H4 (cell line): ENCODE measurements at regions not wholly inside any gene's neighbourhood (a gene's known extent, or its start where the extent isn't known, plus 50 kb on each side); places are given as distances from the start of the nearest gene placed in this dataset.

Experiments
- DNase-seq: peaks from one replicate; pipeline ENCODE4 v3.0.0-alpha.2; 2015; ENCODE audit warnings: low spot score

DNA sequence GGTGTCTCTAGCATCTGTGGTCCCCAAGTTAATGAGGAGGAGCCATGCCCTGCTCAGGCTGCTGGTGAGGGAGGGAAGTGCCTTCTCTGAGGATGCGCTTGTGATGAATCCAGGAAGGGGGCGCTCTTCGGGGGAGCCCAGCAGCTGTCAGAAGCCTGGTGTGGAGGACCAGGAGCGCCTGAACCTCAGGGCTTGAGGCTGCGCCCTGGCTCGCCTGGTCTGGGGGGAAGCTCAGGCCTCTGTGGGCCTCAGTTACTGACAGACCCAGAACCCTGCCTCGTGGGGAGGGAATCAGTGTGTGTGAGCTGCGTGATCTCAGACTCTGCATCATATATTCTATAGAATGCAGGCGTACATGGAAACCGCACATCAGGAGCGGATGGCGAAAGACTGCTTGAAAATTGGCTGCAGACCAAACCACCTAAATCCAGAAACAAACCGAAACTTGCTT lies 126.1 kb downstream of the SEC14L1 start:
- no peak for DNase-seq

DNA sequence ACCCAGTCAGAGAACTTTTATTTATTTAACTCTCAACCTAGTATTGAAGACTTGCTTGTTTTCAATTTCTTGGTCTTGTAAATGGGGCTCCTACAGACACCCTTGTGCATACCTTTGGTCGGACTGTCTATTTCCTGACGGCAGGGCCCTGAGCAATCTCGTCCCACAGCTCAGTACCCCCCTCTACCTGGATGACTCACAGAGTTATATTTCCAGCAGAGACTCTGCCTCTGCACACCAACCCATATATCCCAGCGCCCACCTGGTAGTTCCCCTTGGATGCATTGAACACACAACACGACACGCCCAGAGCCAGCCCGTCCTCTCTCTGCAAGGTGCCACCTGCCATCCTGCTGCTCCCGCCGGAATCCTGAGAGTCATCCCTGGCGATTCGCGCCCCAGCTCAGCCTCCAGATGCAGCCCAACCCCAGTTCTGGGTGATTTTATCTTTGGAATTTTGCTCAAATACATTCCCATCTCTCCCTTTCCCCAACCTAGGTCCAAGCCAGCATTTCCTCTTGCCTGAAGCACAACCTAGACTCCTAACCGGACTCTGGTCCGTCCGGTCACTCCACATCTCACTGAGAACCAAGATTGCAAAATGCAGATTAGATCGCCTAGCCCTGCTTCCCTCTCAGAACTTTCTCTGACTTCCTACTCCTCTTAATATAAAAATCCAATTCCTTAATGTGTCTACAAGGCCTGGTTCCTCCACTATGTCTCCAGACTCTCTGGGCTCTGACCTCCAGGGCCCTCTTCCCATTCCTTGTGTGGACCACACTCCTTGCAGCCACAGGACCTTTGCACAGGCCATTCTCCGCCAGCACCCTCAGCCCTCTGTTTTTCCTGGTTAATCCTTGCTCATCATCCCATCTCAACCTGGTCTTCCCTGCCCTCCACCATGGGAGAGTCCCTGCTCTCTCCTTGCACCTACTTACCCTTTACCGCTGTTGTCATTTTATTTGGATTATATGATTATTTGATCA lies 129.2 kb downstream of the SEC14L1 start:
- DNase-seq, result no peak

DNA sequence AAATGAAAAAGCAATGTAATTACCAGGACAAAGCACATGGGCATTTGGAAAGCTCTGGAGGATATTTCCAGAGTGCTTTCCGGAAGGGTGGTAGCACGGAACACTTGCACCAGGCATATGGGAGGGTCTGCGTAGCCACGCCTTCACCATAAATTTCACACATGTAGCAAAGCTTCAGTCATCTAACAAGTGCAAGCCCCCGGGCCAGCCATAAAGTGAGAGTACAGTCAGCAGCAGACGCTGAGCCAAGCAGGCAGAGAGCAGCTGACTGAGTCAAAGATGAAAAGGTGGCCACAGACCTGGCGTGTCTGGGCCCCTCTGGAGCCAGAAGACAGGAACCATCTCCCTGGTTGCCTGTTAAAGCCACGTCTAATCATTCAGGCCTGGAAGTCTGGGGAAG lies 130.6 kb downstream of the SEC14L1 start:
- DNase-seq, result no peak

DNA sequence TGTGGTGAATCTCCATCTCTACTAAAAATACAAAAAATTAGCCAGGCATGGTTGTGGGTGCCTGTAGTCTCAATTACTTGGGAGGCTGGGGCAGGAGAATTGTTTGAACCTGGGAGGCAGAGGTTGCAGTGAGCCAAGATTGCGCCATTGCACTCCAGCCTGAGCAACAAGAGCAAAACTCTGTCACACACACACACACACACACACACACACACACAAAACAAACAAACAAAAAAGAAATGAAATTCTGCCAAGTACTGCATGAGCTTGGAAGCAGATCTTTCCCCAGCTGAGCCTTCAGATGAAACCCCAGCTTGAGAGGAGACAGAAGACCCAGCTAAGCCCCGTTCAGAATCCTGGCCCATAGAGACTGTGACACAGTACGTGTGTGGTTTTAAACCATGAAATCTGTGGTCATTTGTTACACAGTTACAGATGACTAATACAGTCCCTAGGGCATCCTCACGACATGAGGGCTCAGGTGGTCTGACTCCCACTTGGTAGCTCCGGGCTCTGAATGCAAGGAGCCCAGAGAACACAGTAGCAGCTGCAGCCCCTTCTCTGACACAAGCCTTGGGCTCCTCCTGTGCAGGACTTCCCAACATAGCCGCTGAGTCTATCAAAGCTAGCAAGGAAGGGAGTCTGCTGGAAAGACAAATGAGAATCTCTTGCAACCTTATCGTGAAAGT lies 132.8 kb downstream of the SEC14L1 start:
- no peak for DNase-seq

DNA sequence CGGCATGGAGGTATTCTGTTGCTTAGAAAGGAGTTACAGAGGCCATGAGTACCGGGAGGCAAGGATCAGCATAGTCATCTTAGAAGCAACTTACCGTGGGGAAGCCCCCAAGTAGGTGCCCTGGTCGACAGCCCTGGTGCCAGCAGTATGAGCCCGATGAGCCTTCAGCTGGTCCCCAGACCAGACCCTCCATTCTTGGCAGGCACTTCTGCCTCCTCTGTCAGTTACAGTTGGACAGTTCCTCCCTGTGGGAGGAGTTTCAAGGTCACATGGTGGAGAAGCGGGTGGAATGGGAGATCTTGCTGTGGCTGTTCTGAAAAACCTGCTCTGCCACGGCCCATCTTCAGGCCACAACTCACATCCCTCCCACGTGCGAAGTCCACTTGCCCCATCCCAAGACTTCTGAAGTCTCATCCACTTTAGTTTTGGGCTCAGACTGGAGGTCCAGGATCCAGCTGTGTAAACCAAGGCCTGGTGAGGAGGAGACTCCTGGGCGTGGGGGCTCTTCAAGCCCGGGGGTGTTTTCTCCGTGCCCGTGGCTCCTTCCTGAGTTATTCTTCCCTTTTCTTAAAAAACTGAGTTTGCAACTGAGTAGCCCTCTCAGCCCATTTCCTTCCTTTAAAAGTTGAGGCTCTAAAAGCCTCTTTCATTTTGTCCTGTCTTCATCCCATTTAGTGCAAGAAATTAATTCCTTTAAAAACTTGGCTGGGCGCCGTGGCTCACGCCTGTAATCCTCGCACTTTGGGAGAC lies 133.5 kb downstream of the SEC14L1 start:
- no peak for DNase-seq

DNA sequence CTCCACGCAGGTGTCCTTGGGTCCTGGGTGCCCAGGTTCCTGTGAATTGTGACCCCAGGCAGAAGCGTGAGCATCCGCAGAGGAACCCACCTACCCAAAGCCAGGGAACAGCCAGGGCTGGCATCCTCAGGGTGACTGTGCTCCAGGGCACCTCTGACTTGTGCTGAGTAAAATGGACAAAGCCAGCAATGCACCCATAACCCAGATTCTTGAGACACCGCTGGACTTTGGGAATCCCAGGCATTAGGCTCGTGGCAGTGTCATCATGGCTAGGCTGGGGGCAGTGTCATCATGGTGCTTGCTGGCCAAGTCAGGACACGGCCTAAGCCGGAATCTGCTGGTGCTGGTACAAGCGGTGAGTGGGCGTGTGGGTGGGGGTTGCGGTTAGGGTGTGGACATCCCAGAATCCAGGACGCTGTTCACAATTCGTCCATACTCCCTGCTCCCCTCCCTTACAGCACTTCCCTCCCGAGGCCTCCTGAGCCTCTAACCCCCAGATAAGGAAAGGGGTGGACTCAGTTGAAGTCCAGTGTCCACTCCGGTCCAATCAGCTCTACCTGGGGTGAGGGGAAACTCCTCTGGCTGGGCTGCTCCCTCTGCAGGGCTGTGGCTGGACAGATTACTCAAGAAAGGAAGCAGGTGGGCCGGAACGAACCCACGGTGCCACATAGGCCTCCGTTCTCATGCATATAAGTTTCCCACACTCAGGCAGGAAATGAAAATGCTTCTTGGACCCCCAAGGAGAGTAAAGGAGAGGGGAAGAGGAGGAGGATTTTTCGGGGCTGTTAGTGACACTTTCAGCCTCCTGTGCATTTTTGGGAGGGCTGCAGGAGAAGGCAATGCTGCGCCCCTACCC lies 138.9 kb downstream of the SEC14L1 start:
- DNase-seq, result no peak

DNA sequence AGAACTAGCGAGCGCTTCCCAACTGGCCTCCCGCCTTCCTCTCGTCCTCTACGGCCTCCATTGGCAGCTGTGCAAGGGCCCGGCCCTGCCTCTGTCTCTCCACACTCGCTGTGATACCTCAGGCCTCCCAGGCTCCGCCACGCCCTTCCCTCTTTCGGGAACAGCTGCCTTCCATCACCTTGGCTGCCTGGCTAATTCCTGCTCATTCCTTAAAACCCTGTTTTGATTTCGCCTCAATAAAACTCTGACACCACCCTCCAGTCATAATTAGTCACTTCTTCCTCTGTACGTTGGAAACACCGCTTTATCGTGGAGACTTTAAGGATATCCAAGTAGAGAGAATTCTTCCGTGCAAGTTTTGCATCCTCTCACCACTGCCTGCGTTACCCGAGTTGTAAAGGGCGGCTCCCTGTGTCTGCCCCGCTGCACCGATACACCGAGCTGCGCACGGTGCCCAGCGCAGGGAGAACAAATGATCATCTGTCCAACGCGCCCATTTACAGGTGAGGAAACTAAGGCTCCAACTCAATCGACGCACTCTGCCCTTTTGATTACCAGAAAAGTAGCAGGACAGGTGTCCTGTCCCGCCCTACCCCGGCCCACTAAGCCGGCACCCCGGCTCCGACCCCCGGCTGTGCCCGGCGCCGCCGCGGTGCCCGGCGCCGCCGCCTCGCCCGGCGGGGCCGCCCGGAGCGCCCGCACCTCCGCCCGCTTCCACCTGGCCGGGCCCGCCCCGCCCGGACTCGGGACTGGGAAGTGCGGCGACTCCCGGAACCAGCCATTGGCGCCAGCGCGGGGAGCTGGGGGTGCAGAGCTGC lies 139.7 kb downstream of the SEC14L1 start:
- peak; percentile 57 for DNase-seq

DNA sequence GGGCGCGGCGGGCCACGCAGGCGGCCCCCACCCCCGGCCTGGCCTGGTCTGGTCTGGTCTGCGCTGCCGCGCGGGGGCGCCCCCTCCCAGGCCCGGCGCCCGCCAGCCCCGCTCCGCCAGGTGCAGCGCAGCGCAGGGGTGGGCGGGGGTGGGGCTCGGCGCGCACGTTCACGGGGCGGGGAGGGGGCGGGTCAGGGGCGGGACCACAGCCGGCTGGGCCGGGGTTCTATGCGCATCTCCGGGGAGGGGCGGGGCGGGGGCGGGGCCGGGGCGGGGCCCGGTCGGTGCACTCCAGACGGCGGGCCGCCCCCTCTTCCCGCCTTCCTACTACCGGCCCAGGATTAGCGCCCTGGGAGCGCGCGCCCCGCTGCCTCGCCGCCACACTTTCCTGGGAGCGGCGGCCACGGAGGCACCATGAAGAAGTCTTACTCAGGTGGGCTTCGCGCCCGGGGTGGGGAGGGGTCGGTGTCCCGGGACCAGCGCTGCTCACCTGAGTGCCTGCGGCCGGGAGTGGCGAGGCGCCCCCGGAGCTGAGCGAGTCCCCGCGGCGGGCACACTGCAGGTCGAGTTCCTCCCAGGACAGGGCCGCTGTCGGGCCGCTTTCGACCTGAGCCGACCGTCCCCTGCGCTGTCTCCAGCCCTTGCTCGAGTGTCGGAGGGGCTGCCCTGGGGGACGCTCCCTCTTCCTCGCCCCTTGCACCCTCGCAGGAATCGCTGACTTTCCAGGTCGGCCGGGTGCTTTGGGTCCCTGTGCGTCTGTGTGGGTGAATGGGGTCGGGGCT lies 140.5 kb downstream of the SEC14L1 start:
- DNase-seq, result no peak

DNA sequence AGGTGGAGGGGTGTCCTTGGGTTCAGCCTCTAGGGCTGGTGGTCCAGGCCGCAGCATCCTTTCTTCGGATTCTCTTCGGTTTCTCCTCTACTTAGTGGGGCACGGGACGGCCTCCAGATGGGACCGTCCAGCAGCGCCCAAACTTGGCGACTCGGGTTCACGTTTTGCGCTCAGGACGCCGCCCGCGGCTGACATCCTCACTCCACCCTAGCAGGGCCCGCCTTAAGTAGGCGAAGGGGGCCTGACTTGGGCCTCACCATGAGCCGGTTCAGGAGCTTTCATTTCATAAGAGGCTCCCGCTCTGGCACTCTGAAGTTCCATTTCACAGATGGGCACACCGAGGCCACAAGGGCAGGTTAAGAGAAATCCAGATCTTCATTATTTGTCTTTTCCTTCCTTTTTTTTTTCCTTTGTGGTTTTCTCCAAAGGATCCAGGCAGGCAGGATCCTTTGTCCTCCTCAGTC lies 141.2 kb downstream of the SEC14L1 start:
- no peak for DNase-seq

DNA sequence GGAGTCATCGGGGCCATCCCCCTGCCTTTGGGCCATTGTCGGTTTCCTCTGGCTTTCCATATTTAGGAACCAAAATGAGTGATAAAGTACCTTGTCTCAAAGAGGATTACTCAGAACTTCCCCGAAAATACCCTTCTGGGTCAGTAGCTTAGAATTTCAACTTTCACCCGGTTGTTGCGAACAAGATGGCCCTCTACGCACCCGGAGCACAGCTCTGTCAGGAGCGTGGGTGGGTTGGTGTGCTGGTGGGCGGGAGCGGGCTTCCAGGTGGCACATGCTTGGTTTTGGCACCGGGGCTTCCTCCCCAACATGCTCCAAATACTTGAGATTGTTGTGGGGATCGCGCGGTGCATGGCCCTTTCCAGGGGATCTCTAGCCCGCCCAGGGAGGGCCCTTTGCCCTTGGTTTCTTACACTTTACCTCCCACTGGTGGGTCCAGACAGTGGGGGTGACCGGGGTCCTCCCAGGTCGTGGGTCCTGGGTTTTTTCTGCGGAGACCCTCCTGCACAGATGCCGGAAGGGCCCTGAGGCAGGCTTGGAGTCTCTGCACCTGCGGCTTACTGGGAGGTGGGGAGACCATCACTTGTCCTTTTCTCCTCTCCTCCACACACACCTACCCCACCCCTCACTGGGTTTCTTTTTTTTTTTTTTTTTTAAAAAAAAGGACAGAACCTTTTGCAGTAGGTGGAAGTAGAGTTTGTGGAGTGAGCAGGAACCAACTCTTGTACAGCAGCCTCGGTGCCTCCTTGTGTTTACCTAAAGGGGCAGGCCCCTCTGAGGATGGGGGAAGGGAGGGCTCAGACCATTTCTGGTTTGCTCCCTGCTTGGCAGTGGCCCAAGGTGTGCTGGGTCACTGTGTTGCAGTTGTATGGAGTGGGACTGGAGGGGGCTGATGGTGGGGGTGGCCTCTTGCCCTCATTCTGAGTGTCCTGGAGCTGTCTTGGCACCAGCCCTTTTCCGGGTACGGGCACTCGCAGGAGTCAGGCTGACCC lies 142.1 kb downstream of the SEC14L1 start:
- DNase-seq, result peak; percentile 45

DNA sequence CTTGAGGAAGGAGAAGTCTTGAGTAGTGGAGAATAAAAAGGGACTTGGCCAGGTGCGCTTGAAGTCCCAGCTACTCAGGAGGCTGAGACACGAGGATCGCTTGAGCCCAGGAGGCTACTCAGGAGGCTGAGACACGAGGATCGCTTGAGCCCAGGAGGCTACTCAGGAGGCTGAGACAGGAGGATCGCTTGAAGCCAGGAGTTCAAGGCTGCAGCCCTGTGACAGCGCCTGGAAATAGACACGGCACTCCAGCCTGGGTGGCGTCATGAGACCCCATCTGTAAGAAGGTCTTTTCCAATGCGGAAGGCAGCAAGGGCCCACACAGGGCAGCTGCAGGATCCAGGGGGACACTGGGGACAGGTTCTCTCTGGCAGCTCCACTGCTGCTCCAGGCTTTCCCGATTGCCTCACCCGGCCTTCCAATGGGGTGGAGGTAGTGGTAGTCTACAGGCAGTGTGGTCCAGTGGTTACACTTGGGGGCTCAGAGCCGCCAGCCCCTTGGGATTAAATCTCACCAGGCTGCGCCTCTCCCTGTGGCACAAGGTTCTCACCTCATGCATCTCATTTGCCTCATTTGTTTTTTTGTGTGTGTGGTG lies 143.4 kb downstream of the SEC14L1 start:
- no peak for DNase-seq

DNA sequence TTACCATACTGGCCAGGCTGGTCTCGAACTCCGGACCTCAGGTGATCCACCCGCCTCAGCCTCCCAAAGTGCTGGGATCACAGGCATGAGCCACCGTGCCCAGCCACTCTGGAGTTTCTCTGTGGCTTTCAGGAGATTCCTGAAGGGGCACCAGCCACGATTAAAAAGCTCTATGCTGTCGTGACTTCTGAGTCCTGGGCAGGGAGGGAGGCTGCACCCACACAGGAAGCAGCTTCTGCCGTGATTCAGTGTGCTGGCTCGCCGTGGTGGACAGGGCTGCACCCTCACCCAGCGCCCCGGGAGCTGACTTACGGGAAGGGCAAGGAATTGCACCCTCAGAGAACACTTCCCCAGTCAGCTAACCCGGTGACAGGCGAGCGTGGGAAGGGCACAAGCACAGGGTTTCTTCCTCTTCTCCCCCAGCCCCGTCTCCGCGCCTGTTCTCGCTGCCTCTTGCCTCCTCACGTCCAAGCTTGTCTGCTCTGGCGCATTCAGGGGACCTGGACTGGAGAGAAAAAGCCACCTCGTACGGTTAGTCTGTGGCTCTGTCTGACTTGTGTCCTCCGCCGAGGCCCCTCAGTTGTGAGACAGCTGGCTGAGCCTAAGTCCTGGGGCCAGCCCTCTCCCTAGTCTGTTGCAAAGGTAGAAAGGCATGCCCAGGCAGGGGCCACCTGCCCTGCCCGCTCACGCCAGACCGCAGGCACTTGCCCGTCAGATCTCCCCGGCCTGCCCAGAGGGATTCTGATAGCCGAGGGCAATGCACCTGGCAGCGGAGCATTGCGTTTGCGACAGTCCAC lies 145.0 kb downstream of the SEC14L1 start:
- peak; percentile 81 for DNase-seq

DNA sequence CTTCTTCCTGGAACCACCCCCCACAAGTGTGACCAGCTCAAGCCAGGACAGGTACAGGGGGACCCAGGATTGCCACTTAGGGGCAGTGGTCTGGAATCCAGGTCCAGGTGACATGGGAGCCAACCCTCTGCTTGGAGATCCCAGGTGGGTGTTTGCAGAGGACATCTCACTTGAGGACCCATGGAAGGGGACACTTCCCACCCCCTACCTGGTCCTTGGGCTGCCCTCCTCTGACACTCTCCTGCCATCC lies 145.5 kb downstream of the SEC14L1 start:
- DNase-seq, result no peak

DNA sequence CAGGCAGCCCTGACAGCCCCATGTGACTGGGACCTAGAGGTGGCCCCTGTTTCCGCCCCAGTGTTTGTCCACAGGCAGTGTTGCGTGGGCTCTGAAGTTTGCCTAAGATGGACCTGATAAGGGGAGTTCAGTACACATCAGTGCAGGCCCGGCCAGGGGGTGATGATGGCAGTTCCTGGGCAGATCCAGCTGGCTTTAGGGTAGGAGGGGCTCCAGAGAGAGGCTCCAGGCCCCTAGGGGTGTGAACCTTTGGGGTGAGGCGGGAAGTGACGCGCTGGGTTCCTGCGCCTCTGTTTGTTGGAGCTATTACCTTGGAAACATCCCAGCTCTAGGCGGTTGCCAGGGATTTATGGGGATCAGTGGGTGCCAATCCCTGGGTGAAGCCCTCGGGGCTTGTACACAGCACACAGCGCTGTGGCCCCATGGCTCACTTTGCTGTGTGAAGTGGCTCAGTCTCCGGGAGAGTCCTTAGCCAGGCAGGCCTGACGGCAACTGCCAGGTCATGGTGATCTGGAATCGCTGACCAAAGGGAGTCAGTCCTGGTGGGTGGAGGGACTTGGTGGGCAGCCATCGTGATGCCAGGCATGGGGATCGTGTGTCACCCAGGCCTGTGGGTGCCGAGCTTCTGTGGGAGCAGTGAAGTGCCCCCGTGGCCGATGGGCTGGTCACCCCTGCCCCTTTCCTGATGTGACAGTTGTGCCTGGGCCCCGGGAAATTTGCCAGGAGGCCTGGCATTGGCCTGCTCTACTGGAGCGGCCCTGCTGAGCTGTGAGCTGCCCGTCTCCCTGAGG lies 146.1 kb downstream of the SEC14L1 start:
- DNase-seq, result peak; percentile 97

DNA sequence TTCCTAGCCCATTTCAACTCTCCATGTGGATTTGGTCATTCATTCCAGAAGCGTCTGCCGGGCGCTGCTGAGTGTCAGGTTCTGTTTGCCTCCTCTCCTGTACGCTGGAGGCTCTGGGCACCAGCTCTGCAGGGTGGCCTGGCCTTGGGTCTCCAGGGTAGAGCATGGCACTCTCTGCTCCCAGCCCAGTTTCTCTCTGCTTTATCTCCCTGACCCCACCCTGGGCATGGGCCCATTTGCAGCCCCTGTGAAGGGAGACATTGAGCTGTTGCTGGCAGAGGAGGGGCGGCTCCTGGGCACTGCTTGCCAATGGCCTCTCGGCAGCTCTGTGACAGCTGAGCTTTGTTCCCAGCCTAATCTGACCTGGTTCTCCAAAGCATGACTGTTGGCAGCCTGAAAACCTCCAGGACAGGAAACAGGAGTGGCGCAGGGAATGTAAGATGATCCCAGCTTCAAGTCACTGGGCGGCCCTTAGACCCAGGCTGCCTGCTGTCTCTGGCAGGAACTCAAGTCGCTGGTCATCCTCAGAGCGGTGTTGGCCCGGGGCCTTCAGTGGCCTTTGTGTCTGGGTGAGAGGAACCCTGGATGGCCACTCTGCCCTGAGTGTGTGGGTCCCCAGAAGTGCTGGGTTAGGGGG lies 146.8 kb downstream of the SEC14L1 start:
- DNase-seq, result peak; percentile 98

DNA sequence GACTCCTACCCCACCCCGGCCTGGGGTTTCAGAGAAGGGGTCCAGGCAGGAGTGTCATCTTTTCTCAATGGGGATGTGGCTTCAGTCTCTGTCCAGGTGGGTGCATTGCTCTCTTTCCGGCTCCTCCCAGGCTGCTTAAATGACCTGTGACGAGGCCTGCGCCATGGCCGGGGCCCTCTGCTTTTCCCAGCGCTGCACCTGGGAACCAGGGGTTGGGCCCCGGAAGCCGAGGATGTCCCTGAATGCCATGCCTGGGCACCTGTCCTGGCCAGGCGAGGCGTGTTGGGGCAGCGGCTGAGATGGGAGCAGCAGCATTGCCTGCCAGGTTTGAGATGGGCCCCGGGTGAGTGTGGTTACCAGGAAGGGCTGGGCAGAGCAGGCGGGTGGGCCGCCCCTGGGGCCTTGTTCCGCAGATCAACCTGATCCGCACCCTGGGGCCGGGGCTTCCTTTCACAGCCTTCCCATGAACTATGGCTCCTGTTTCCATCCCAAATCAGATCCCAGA lies 147.4 kb downstream of the SEC14L1 start:
- no peak for DNase-seq
